ENCODE measurements at regions not wholly inside any gene's neighbourhood (a gene's known extent, or its start where the extent isn't known, plus 50 kb on each side); places are given as distances from the start of the nearest gene placed in this dataset.

DNA sequence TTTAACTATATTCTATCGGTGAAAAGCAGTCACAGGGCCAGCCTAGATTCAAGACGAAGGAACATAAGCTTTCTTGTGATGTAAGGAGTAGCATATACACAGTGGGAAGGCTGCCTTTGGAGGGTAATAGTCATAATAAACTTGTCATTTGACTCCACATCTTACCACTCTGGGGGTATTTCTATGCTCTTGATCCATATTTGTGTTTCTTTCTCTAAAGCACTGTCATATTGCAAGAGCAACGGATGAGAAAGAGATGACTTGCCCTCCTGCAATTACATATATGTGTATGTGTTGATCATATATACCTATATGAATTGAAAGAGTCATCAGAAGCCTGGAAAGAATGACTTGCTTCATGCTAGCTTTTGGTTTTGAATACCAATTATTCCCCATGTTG is 225.4 kb upstream of the HS3ST3A1 start:
- no peak for TF ChIP-seq POLR2AphosphoS5 (IDR thresholded peaks at IDR 0.05; ENCODE audit: low read depth, low read length)
- TF ChIP-seq, protein P1, sequence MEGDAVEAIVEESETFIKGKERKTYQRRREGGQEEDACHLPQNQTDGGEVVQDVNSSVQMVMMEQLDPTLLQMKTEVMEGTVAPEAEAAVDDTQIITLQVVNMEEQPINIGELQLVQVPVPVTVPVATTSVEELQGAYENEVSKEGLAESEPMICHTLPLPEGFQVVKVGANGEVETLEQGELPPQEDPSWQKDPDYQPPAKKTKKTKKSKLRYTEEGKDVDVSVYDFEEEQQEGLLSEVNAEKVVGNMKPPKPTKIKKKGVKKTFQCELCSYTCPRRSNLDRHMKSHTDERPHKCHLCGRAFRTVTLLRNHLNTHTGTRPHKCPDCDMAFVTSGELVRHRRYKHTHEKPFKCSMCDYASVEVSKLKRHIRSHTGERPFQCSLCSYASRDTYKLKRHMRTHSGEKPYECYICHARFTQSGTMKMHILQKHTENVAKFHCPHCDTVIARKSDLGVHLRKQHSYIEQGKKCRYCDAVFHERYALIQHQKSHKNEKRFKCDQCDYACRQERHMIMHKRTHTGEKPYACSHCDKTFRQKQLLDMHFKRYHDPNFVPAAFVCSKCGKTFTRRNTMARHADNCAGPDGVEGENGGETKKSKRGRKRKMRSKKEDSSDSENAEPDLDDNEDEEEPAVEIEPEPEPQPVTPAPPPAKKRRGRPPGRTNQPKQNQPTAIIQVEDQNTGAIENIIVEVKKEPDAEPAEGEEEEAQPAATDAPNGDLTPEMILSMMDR (IDR thresholded peaks at IDR 0.05): no peak
- no peak for TF ChIP-seq TCF7L2 (IDR thresholded peaks at IDR 0.05; ENCODE audit: low read depth, low read length)
- TF ChIP-seq, protein P2, sequence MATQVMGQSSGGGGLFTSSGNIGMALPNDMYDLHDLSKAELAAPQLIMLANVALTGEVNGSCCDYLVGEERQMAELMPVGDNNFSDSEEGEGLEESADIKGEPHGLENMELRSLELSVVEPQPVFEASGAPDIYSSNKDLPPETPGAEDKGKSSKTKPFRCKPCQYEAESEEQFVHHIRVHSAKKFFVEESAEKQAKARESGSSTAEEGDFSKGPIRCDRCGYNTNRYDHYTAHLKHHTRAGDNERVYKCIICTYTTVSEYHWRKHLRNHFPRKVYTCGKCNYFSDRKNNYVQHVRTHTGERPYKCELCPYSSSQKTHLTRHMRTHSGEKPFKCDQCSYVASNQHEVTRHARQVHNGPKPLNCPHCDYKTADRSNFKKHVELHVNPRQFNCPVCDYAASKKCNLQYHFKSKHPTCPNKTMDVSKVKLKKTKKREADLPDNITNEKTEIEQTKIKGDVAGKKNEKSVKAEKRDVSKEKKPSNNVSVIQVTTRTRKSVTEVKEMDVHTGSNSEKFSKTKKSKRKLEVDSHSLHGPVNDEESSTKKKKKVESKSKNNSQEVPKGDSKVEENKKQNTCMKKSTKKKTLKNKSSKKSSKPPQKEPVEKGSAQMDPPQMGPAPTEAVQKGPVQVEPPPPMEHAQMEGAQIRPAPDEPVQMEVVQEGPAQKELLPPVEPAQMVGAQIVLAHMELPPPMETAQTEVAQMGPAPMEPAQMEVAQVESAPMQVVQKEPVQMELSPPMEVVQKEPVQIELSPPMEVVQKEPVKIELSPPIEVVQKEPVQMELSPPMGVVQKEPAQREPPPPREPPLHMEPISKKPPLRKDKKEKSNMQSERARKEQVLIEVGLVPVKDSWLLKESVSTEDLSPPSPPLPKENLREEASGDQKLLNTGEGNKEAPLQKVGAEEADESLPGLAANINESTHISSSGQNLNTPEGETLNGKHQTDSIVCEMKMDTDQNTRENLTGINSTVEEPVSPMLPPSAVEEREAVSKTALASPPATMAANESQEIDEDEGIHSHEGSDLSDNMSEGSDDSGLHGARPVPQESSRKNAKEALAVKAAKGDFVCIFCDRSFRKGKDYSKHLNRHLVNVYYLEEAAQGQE (IDR thresholded peaks at IDR 0.05; ENCODE audit: insufficient read depth in 1 of 2, low read depth in 2 of 2, low read length in 1 of 2): no peak
- no peak for TF ChIP-seq SIN3A (IDR thresholded peaks at IDR 0.05; ENCODE audit: borderline replicate concordance, insufficient read depth, low read depth, low read length)
